K562 (cell line): ENCODE measurements at regions not wholly inside any gene's neighbourhood (a gene's known extent, or its start where the extent isn't known, plus 50 kb on each side); places are given as distances from the start of the nearest gene placed in this dataset.

Experiments
- BACH1 ChIP-seq: fragments of 200-800 bp; sonication (Bioruptor generic); IDR thresholded peaks from 2 replicates; pipeline ENCODE4 v1.6.1; 2016; ENCODE audit warnings: missing genetic modification characterization, missing compliant biosample characterization
- CLOCK ChIP-seq: fragments of 250-450 bp; sonication (Bioruptor Pico); IDR thresholded peaks from 2 replicates; pipeline ENCODE4 v1.4.0; 2020; ENCODE audit warnings: mild to moderate bottlenecking, moderate library complexity, borderline replicate concordance
- CTCFL ChIP-seq: IDR thresholded peaks from 2 replicates; pipeline ENCODE4 v1.6.1; 2011; ENCODE audit warnings: borderline replicate concordance, low read depth, mild to moderate bottlenecking, moderate library complexity, low read length; ENCODE audit not compliant: insufficient read depth, poor library complexity, severe bottlenecking
- DLX4 ChIP-seq: fragments of 250-450 bp; sonication (Bioruptor Pico); IDR thresholded peaks from 2 replicates; pipeline ENCODE4 v1.6.1; 2021; ENCODE audit warnings: mild to moderate bottlenecking
- EGR1 ChIP-seq: fragments of 450-650 bp; conservative IDR thresholded peaks from 2 replicates; pipeline ENCODE4 v1.6.1; 2017; ENCODE audit warnings: mild to moderate bottlenecking
- FOXK1 ChIP-seq: sonication (generic); formaldehyde crosslinking; IDR thresholded peaks from 2 replicates; pipeline ENCODE4 v1.8.0; 2022; ENCODE audit warnings: missing genetic modification reagents, mild to moderate bottlenecking, borderline replicate concordance
- KDM1A ChIP-seq, 2 experiments: fragments of 450-650 bp; IDR thresholded peaks; 2 replicates each; pipeline ENCODE4 v1.6.1; 2016; ENCODE audit warnings: mild to moderate bottlenecking in 2 of 2
- MEF2A ChIP-seq: IDR thresholded peaks from 2 replicates; pipeline ENCODE4 v1.6.1; 2011; ENCODE audit warnings: low read depth, mild to moderate bottlenecking, low read length, moderate library complexity; ENCODE audit not compliant: control insufficient read depth
- NFXL1 ChIP-seq: fragments of 450-650 bp; formaldehyde crosslinking; IDR thresholded peaks from 2 replicates; pipeline ENCODE4 v1.4.0; 2021; ENCODE audit warnings: mild to moderate bottlenecking
- PTBP1 ChIP-seq: fragments of 200-400 bp; formaldehyde crosslinking; IDR thresholded peaks from 2 replicates; pipeline ENCODE4 v1.6.1; 2017; ENCODE audit warnings: low read depth, low read length
- PYGO2 ChIP-seq: fragments of 450-650 bp; IDR thresholded peaks from 2 replicates; pipeline ENCODE4 v1.6.1; 2016; ENCODE audit warnings: mild to moderate bottlenecking, missing genetic modification characterization, moderate library complexity, missing compliant biosample characterization
- RAD51 ChIP-seq: fragments of 450-650 bp; IDR thresholded peaks from 2 replicates; pipeline ENCODE4 v1.7.1; 2016; ENCODE audit warnings: low read depth, mild to moderate bottlenecking, borderline replicate concordance
- RNF219 ChIP-seq: fragments of 250-450 bp; sonication (Bioruptor Pico); IDR thresholded peaks from 2 replicates; pipeline ENCODE4 v1.5.0; 2022; ENCODE audit warnings: mild to moderate bottlenecking
- SRSF9 ChIP-seq: fragments of 200-400 bp; formaldehyde crosslinking; IDR thresholded peaks from 2 replicates; pipeline ENCODE4 v1.6.1; 2017; ENCODE audit warnings: low read depth, low read length, borderline replicate concordance
- TRIM25 ChIP-seq: fragments of 450-650 bp; IDR thresholded peaks from 2 replicates; pipeline ENCODE4 v1.7.0; 2016; ENCODE audit warnings: borderline replicate concordance
- ZNF174 ChIP-seq: fragments of 250-450 bp; sonication (Bioruptor Pico); IDR thresholded peaks from 2 replicates; pipeline ENCODE4 v1.4.0; 2020; ENCODE audit warnings: mild to moderate bottlenecking
- ZNF263 ChIP-seq: sonication (generic); formaldehyde crosslinking; IDR thresholded peaks from 2 replicates; pipeline ENCODE4 v1.8.0; 2022; ENCODE audit warnings: mild to moderate bottlenecking, missing genetic modification reagents, borderline replicate concordance
- ZNF311 ChIP-seq: fragments of 250-450 bp; sonication (Bioruptor Pico); IDR thresholded peaks from 2 replicates; pipeline ENCODE4 v1.4.0; 2020; ENCODE audit warnings: mild to moderate bottlenecking, moderate library complexity
- ZNF584 ChIP-seq: fragments of 200-800 bp; sonication (Bioruptor generic); IDR thresholded peaks from 2 replicates; pipeline ENCODE4 v1.6.1; 2016; ENCODE audit warnings: low read depth, mild to moderate bottlenecking, missing genetic modification characterization, missing compliant biosample characterization
- ZNF778 ChIP-seq: fragments of 450-650 bp; formaldehyde crosslinking; IDR thresholded peaks from 2 replicates; pipeline ENCODE4 v1.4.0; 2020; ENCODE audit warnings: mild to moderate bottlenecking, moderate library complexity

GRCh38 chr7:104963991-104964385 lies 50.0 kb upstream of the KMT2E start (continued):
- TF ChIP-seq FOXK1 (CRISPR knock-in tag) (no peak), ZNF174 (CRISPR knock-in tag) (no peak), PTBP1 (no peak), DLX4 (no peak), EGR1 (no peak), RNF219 (no peak), SRSF9 (no peak), PYGO2 (tag) (peak; percentile 84), ZNF584 (peak; percentile 90), CLOCK (no peak), BACH1 (peak; percentile 92), MEF2A (no peak), TRIM25 (no peak), ZNF778 (no peak), ZNF263 (CRISPR knock-in tag) (no peak), KDM1A (IDR thresholded peaks at IDR 0.05) (peak; percentile 41 to 44; a peak in 2 of 4 replicates), ZNF311 (CRISPR knock-in tag) (no peak), RAD51 (no peak), NFXL1 (CRISPR knock-in tag) (0 out of 2 replicates have a peak, but pooled peaks have one; percentile 15), CTCFL (no peak)
